ENCODE measurements at regions not wholly inside any gene's neighbourhood (a gene's known extent, or its start where the extent isn't known, plus 50 kb on each side); places are given as distances from the start of the nearest gene placed in this dataset.

DNA sequence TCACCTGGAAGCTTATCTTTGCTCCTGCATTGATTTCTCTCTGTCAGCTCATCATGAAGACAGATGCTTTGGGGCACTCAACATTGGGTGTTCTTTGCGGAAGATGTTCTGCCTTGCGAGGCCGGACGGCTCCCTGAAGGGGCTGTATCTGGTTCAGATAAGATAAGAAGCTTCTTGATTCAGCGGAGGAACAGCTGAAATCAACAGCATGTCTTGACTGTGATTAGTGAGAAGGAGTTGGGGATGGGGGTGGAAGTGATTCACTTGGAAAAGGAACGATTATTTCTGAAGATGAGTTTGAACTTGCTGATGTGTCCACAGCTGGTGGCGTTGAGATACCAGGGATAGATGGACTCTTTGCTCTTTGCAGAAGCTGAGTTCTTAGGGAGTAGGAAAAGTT lies 126.9 kb upstream of the WSCD1 start:
- DNase-seq (ENCODE audit: low read depth) (no peak), FAIRE-seq (no peak)
- H3K9ac ChIP-seq (ENCODE audit: low read length): no peak overlapping the region
- Mint-ChIP-seq H3K4me3 (ENCODE audit: unreplicated experiment) (no peak overlapping the region), H3K27me3 (ENCODE audit: low read depth, unreplicated experiment) (peaks cover 29% of the 10 kb centered on the region), H3K36me3 (ENCODE audit: low read depth, unreplicated experiment) (peaks cover 1% of the 10 kb centered on the region), H3K4me1 (ENCODE audit: low read depth, unreplicated experiment) (no peaks in the 10 kb centered on the region), H3K27ac (ENCODE audit: unreplicated experiment) (no peak overlapping the region), H3K9me3 (ENCODE audit: unreplicated experiment) (peaks cover 10% of the 10 kb centered on the region)
- no peaks in the 10 kb centered on the region for H4K20me1 ChIP-seq (ENCODE audit: insufficient read depth, low read length)
- no peak overlapping the region for H3K4me3 ChIP-seq (ENCODE audit: insufficient read depth, low read depth, low read length)
- no peak overlapping the region for H3K4me2 ChIP-seq (ENCODE audit: low read length)
- H3K27ac ChIP-seq (ENCODE audit: low read depth, low read length): no peak overlapping the region
- H3K79me2 ChIP-seq (ENCODE audit: insufficient read depth, low read length): no peaks in the 10 kb centered on the region
- H3K27me3 ChIP-seq (ENCODE audit: insufficient read depth, low read length): no peaks in the 10 kb centered on the region
- no peak overlapping the region for H2AFZ ChIP-seq (ENCODE audit: low read depth, low read length)
- TF ChIP-seq EZH2 (IDR thresholded peaks at IDR 0.05; ENCODE audit: insufficient read depth, low read length): no peak
- TF ChIP-seq, protein P1, sequence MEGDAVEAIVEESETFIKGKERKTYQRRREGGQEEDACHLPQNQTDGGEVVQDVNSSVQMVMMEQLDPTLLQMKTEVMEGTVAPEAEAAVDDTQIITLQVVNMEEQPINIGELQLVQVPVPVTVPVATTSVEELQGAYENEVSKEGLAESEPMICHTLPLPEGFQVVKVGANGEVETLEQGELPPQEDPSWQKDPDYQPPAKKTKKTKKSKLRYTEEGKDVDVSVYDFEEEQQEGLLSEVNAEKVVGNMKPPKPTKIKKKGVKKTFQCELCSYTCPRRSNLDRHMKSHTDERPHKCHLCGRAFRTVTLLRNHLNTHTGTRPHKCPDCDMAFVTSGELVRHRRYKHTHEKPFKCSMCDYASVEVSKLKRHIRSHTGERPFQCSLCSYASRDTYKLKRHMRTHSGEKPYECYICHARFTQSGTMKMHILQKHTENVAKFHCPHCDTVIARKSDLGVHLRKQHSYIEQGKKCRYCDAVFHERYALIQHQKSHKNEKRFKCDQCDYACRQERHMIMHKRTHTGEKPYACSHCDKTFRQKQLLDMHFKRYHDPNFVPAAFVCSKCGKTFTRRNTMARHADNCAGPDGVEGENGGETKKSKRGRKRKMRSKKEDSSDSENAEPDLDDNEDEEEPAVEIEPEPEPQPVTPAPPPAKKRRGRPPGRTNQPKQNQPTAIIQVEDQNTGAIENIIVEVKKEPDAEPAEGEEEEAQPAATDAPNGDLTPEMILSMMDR (IDR thresholded peaks at IDR 0.05; ENCODE audit: insufficient read depth, low read depth, low read length): no peak
- H3K4me1 ChIP-seq (ENCODE audit: insufficient read depth, low read length): no peaks in the 10 kb centered on the region
- H3K36me3 ChIP-seq (ENCODE audit: insufficient read depth, low read length): no peaks in the 10 kb centered on the region
- H3K9me3 ChIP-seq (ENCODE audit: insufficient read depth, low read depth, low read length): no peaks in the 10 kb centered on the region

DNA sequence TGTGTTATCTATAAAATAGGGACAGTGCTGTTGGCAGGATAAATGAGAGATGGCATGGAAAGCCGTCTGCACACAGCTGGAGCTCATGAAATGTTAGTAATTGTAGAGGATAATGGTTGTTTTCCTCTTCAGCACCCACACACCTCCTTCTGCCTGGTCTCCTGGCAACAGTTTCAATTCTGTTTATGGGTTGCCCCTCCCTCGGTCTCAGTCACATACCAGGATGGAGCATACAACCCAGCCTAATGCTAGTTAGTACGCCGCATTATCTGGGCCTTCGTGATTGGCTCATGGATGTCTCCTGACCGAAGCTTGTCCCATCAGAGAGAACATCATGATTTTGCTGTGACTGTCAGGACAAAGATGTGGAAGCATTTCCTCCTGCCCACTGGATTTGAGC lies 126.2 kb upstream of the WSCD1 start:
- H3K4me2 ChIP-seq (ENCODE audit: low read length): no peak overlapping the region
- no peaks in the 10 kb centered on the region for H3K27me3 ChIP-seq (ENCODE audit: insufficient read depth, low read length)
- H3K4me3 ChIP-seq (ENCODE audit: insufficient read depth, low read depth, low read length): no peak overlapping the region
- H3K79me2 ChIP-seq (ENCODE audit: insufficient read depth, low read length): no peaks in the 10 kb centered on the region
- H3K4me1 ChIP-seq (ENCODE audit: insufficient read depth, low read length): no peaks in the 10 kb centered on the region
- DNase-seq (ENCODE audit: low read depth): no peak
- no peaks in the 10 kb centered on the region for H4K20me1 ChIP-seq (ENCODE audit: insufficient read depth, low read length)
- no peak overlapping the region for H3K9ac ChIP-seq (ENCODE audit: low read length)
- Mint-ChIP-seq H3K4me1 (ENCODE audit: low read depth, unreplicated experiment) (no peaks in the 10 kb centered on the region), H3K27me3 (ENCODE audit: low read depth, unreplicated experiment) (peaks cover 33% of the 10 kb centered on the region), H3K36me3 (ENCODE audit: low read depth, unreplicated experiment) (peaks cover 1% of the 10 kb centered on the region), H3K4me3 (ENCODE audit: unreplicated experiment) (no peak overlapping the region), H3K27ac (ENCODE audit: unreplicated experiment) (no peak overlapping the region), H3K9me3 (ENCODE audit: unreplicated experiment) (peaks cover 12% of the 10 kb centered on the region)
- H3K27ac ChIP-seq (ENCODE audit: low read depth, low read length): no peak overlapping the region
- no peak overlapping the region for H2AFZ ChIP-seq (ENCODE audit: low read depth, low read length)
- H3K36me3 ChIP-seq (ENCODE audit: insufficient read depth, low read length): no peaks in the 10 kb centered on the region
- FAIRE-seq: no peak
- no peak for TF ChIP-seq EZH2 (IDR thresholded peaks at IDR 0.05; ENCODE audit: insufficient read depth, low read length)
- TF ChIP-seq, protein P1 (IDR thresholded peaks at IDR 0.05; ENCODE audit: insufficient read depth, low read depth, low read length): no peak
- no peaks in the 10 kb centered on the region for H3K9me3 ChIP-seq (ENCODE audit: insufficient read depth, low read depth, low read length)

DNA sequence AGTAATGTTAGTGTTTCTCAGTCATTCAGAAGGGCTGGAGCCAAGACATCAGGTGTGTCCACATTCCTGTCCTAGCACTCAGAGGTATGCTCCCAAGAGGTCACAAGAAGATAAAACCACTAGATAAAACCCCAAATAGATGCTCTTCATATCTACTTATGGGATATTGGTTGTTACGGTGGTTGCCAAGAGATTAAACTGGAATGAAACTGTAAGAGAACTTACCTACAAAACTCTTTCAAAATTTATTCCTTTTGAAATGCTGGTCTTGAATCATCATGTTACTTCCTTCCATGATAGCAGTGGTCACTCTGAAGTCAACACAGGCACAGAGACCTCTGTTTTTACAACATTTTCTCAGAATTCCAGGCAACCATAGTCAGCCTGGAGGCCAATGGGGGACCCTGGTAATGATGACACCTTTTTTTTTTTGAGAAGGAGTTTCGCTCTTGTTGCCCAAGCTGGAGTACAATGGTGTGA lies 122.4 kb upstream of the WSCD1 start:
- Histone ChIP-seq H3K36me3 (ENCODE audit: insufficient read depth, low read length) (no peaks in the 10 kb centered on the region), H3K4me2 (ENCODE audit: low read length) (no peak overlapping the region), H3K79me2 (ENCODE audit: insufficient read depth, low read length) (no peaks in the 10 kb centered on the region), H2AFZ (ENCODE audit: low read depth, low read length) (no peak overlapping the region), H3K9me3 (ENCODE audit: insufficient read depth, low read depth, low read length) (no peaks in the 10 kb centered on the region), H4K20me1 (ENCODE audit: insufficient read depth, low read length) (no peaks in the 10 kb centered on the region), H3K9ac (ENCODE audit: low read length) (no peak overlapping the region), H3K27me3 (ENCODE audit: insufficient read depth, low read length) (peaks cover 14% of the 10 kb centered on the region), H3K27ac (ENCODE audit: low read depth, low read length) (no peak overlapping the region), H3K4me1 (ENCODE audit: insufficient read depth, low read length) (no peaks in the 10 kb centered on the region), H3K4me3 (ENCODE audit: insufficient read depth, low read depth, low read length) (no peak overlapping the region)
- peaks cover 10% of the 10 kb centered on the region for H3K9me3 Mint-ChIP-seq (ENCODE audit: unreplicated experiment)
- no peak for TF ChIP-seq EZH2 (IDR thresholded peaks at IDR 0.05; ENCODE audit: insufficient read depth, low read length)
- TF ChIP-seq, protein P1 (IDR thresholded peaks at IDR 0.05; ENCODE audit: insufficient read depth, low read depth, low read length): no peak
- FAIRE-seq (no peak), DNase-seq (ENCODE audit: low read depth) (no peak)
- no peaks in the 10 kb centered on the region for H3K4me1 Mint-ChIP-seq (ENCODE audit: low read depth, unreplicated experiment)
- H3K4me3 Mint-ChIP-seq (ENCODE audit: unreplicated experiment): no peak overlapping the region
- no peak overlapping the region for H3K27ac Mint-ChIP-seq (ENCODE audit: unreplicated experiment)
- peaks cover 43% of the 10 kb centered on the region for H3K27me3 Mint-ChIP-seq (ENCODE audit: low read depth, unreplicated experiment)
- no peaks in the 10 kb centered on the region for H3K36me3 Mint-ChIP-seq (ENCODE audit: low read depth, unreplicated experiment)
